ENCODE measurements at regions not wholly inside any gene's neighbourhood (a gene's known extent, or its start where the extent isn't known, plus 50 kb on each side); places are given as distances from the start of the nearest gene placed in this dataset.

GRCh38 chr7:68291710-68292109 lies 1295.1 kb downstream of the TYW1 start:
- H3K4me3 ChIP-seq, result no peak overlapping the region
- H3K27me3 ChIP-seq, result no peaks in the 10 kb centered on the region
- H3K36me3 ChIP-seq, result no peaks in the 10 kb centered on the region
- no peaks in the 10 kb centered on the region for H3K4me1 ChIP-seq
- no peak for TF ChIP-seq CTCF (IDR thresholded peaks at IDR 0.05)
- no peak for TF ChIP-seq POLR2A (IDR thresholded peaks at IDR 0.05)
- TF ChIP-seq POLR2AphosphoS5 (IDR thresholded peaks at IDR 0.05), result no peak
- no peak for TF ChIP-seq EP300 (IDR thresholded peaks at IDR 0.05)
- no peak for DNase-seq
- H3K27ac ChIP-seq, result no peak overlapping the region
- H3K9me3 ChIP-seq, result peaks cover 0 to 20% (median 5%) of the 10 kb centered on the region in 4 donors
- intact Hi-C loops (cut with DNase I; ENCODE audit: low total_unique reads), result no loop called here

- intact Hi-C loops (cut with DNase I; ENCODE audit: low total_unique reads), result no loop called here
These were observed 1298.8 kb downstream of the TYW1 start for GRCh38 chr7:68295386-68295785.

GRCh38 chr7:68304536-68304935 lies 1293.7 kb upstream of the AUTS2 start:
- Histone ChIP-seq H3K4me1 (no peaks in the 10 kb centered on the region), H3K27me3 (no peaks in the 10 kb centered on the region), H3K27ac (no peak overlapping the region), H3K36me3 (no peaks in the 10 kb centered on the region), H3K9me3 (no peaks in the 10 kb centered on the region), H3K4me3 (no peak overlapping the region)
- no peak for DNase-seq
- 58 to 94% (median 88%) methylated on average over 2 of the region's 2 CpGs for WGBS, 5 donors
- intact Hi-C loops (cut with DNase I; ENCODE audit: low total_unique reads), result no loop called here
- no peak for TF ChIP-seq POLR2AphosphoS5 (IDR thresholded peaks at IDR 0.05)
- no peak for TF ChIP-seq EP300 (IDR thresholded peaks at IDR 0.05)
- no peak for TF ChIP-seq POLR2A (IDR thresholded peaks at IDR 0.05)
- TF ChIP-seq CTCF (IDR thresholded peaks at IDR 0.05), result no peak

More at GRCh38 chr7:68295386-68295785, 1298.8 kb downstream of the TYW1 start:
- Histone ChIP-seq H3K36me3 (no peaks in the 10 kb centered on the region), H3K27me3 (no peaks in the 10 kb centered on the region), H3K27ac (no peak overlapping the region), H3K4me1 (no peaks in the 10 kb centered on the region), H3K4me3 (no peak overlapping the region), H3K9me3 (peaks cover 0 to 32% (median 7%) of the 10 kb centered on the region in 4 donors)
- WGBS, 5 donors, result 59 to 93% (median 70%) methylated on average over 4 of the region's 4 CpGs
- DNase-seq, result no peak
- TF ChIP-seq POLR2A (IDR thresholded peaks at IDR 0.05), result no peak
- no peak for TF ChIP-seq CTCF (IDR thresholded peaks at IDR 0.05)
- TF ChIP-seq POLR2AphosphoS5 (IDR thresholded peaks at IDR 0.05), result no peak
- TF ChIP-seq EP300 (IDR thresholded peaks at IDR 0.05), result no peak

GRCh38 chr7:68306692-68307107 lies 1291.6 kb upstream of the AUTS2 start:
- TF ChIP-seq POLR2A (IDR thresholded peaks at IDR 0.05), result no peak
- no peak for TF ChIP-seq EP300 (IDR thresholded peaks at IDR 0.05)
- TF ChIP-seq CTCF (IDR thresholded peaks at IDR 0.05), result no peak
- TF ChIP-seq POLR2AphosphoS5 (IDR thresholded peaks at IDR 0.05), result no peak
- DNase-seq, result no peak
- Histone ChIP-seq H3K4me1 (no peaks in the 10 kb centered on the region), H3K9me3 (no peaks in the 10 kb centered on the region), H3K27me3 (no peaks in the 10 kb centered on the region), H3K4me3 (no peak overlapping the region), H3K27ac (no peak overlapping the region), H3K36me3 (no peaks in the 10 kb centered on the region)
- WGBS, 5 donors, result 58 to 76% (median 65%) methylated on average over 3 of the region's 3 CpGs
- intact Hi-C loops (cut with DNase I; ENCODE audit: low total_unique reads), result no loop called here
